Endothelial cell of umbilical vein (primary cell): ENCODE measurements at regions not wholly inside any gene's neighbourhood (a gene's known extent, or its start where the extent isn't known, plus 50 kb on each side); places are given as distances from the start of the nearest gene placed in this dataset.

Experiments used
- BruUV-seq: library from RNA; stranded (reverse); fragments of 400-500 nt; replicated peaks from 2 replicates; lab custom pipeline; 2021; lab: Mats Ljungman, UMichigan
- CTCF ChIA-PET: fragments of 300-600, 350-600 bp; sonication (Branson Sonifier 250); formaldehyde crosslinking; loops from one replicate; lab custom pipeline; 2021; ENCODE audit warnings: antibody characterized with exemption, inconsistent platforms; lab: Charles Lee
- POLR2A ChIA-PET: fragments of 300-600, 350-600 bp; sonication (Branson Sonifier 250); formaldehyde crosslinking; loops from one replicate; lab custom pipeline; 2021; ENCODE audit warnings: antibody characterized with exemption, inconsistent platforms; lab: Charles Lee
- DNase-seq: peaks from one replicate; pipeline ENCODE4 v3.0.0-alpha.2; 2011; ENCODE audit warnings: low read depth, low spot score
- FAIRE-seq: peaks from 2 replicates; lab custom pipeline; 2011; peaks lifted over from hg19 to GRCh38; lab: Jason Lieb, UNC
- H2AFZ ChIP-seq: 2 replicates; pipeline ENCODE4 v1.6.0; 2012; ENCODE audit warnings: low read depth, low read length, control low read depth, inconsistent platforms
- H3K27ac ChIP-seq: 2 replicates; pipeline ENCODE4 v1.5.1; 2011; ENCODE audit warnings: low read depth, mild to moderate bottlenecking, control low read depth, low read length, moderate library complexity; ENCODE audit not compliant: insufficient read depth
- H3K27me3 ChIP-seq, 2 experiments: 2 replicates each; pipeline versions ENCODE4 v1.6.0 to v1.6.1; 2011; ENCODE audit warnings: low read length in 2 of 2, mixed read lengths in 1 of 2; ENCODE audit not compliant: control insufficient read depth in 2 of 2, insufficient read depth in 2 of 2
- H3K36me3 ChIP-seq, 2 experiments: 2 replicates in 1 of 2; 3 replicates in 1 of 2; pipeline ENCODE4 v1.5.1; 2011; ENCODE audit warnings: low read length in 2 of 2, mild to moderate bottlenecking in 1 of 2, moderate library complexity in 1 of 2; ENCODE audit not compliant: control insufficient read depth in 2 of 2, insufficient read depth in 2 of 2; ENCODE audit errors: extremely low read depth in 1 of 2
- H3K4me1 ChIP-seq: 3 replicates; pipeline ENCODE4 v1.5.1; 2011; ENCODE audit warnings: mild to moderate bottlenecking, low read length; ENCODE audit not compliant: control insufficient read depth, insufficient read depth; ENCODE audit errors: extremely low read depth
- H3K4me2 ChIP-seq: 2 replicates; pipeline ENCODE4 v1.6.1; 2011; ENCODE audit warnings: low read length, control low read depth, mixed read lengths; ENCODE audit not compliant: insufficient read depth
- H3K4me3 ChIP-seq, 3 experiments: fragments of 200-600 bp in 1 of 3; sonication (generic), shearing (Covaris generic) in 1 of 3; replicated peaks in 1 of 3; 2 replicates each; pipeline ENCODE4 v1.5.1; 2011 to 2016; ENCODE audit warnings: control low read depth in 3 of 3, low read length in 3 of 3, mild to moderate bottlenecking in 2 of 3, inconsistent platforms in 1 of 3, low read depth in 1 of 3, moderate library complexity in 1 of 3; ENCODE audit not compliant: insufficient read depth in 1 of 3
- H3K79me2 ChIP-seq: 2 replicates; pipeline ENCODE4 v1.6.0; 2012; ENCODE audit warnings: low read length, inconsistent platforms; ENCODE audit not compliant: control insufficient read depth, insufficient read depth
- H3K9ac ChIP-seq: replicated peaks from 2 replicates; pipeline ENCODE3; 2011; ENCODE audit warnings: low read length, control low read depth; ENCODE audit not compliant: insufficient read depth; ENCODE audit errors: extremely low read depth
- H3K9me1 ChIP-seq: replicated peaks from 3 replicates; pipeline ENCODE4 v1.6.0; 2011; ENCODE audit warnings: mild to moderate bottlenecking, low read length; ENCODE audit not compliant: control insufficient read depth, insufficient read depth; ENCODE audit errors: extremely low read depth
- H3K9me3 ChIP-seq: replicated peaks from 2 replicates; pipeline ENCODE4 v1.5.1; 2012; ENCODE audit warnings: low read length, inconsistent platforms; ENCODE audit not compliant: control insufficient read depth, insufficient read depth
- H4K20me1 ChIP-seq: replicated peaks from 2 replicates; pipeline ENCODE3; 2011; ENCODE audit warnings: mild to moderate bottlenecking, low read length; ENCODE audit not compliant: control insufficient read depth, insufficient read depth; ENCODE audit errors: extremely low read depth
- CTCF ChIP-seq, 2 donors: IDR thresholded peaks; 1 replicate in 1 of 2; 2 replicates in 1 of 2; pipeline ENCODE4 v1.5.1; 2011; ENCODE audit warnings: low read length in 2 of 2, mild to moderate bottlenecking in 2 of 2, moderate library complexity in 2 of 2, control low read depth in 1 of 2, inconsistent platforms in 1 of 2, low read depth in 1 of 2; ENCODE audit not compliant: insufficient read depth in 1 of 2; ENCODE audit errors: extremely low read depth in 1 of 2
- EZH2 ChIP-seq: IDR thresholded peaks from 2 replicates; pipeline ENCODE4 v1.6.1; 2012; ENCODE audit warnings: borderline replicate concordance, low read depth, mild to moderate bottlenecking, moderate library complexity, low read length, inconsistent platforms; ENCODE audit not compliant: severe bottlenecking
- FOS ChIP-seq: IDR thresholded peaks from 2 replicates; pipeline ENCODE4 v1.6.1; 2011; ENCODE audit warnings: mild to moderate bottlenecking, low read length, moderate library complexity, borderline replicate concordance; ENCODE audit not compliant: insufficient read depth
- GATA2 ChIP-seq: IDR thresholded peaks from 2 replicates; pipeline ENCODE4 v1.7.0; 2011; ENCODE audit warnings: low read depth, mild to moderate bottlenecking, moderate library complexity, mixed read lengths, low read length; ENCODE audit not compliant: insufficient read length, insufficient read depth
- MYC ChIP-seq: IDR thresholded peaks from one replicate; pipeline ENCODE4 v1.6.1; 2011; ENCODE audit warnings: mild to moderate bottlenecking, low read depth, low read length
- POLR2A ChIP-seq: IDR thresholded peaks from 2 replicates; pipeline ENCODE4 v1.6.1; 2012; ENCODE audit warnings: low read depth, mild to moderate bottlenecking, control low read depth, low read length
- POLR2AphosphoS5 ChIP-seq: IDR thresholded peaks from 2 replicates; pipeline ENCODE4 v1.6.1; 2012; ENCODE audit warnings: low read depth, mild to moderate bottlenecking, control low read depth, low read length, moderate library complexity; ENCODE audit not compliant: insufficient read depth
- dilution Hi-C: fragments of 300-500 bp; cut with MboI; formaldehyde crosslinking; loops from one replicate; pipeline ENCODE4 v1.15.0; 2019; ENCODE audit warnings: low sequenced_read_pairs; ENCODE audit not compliant: extremely low pct_ligation_motif_present
- intact Hi-C: fragments of 100-400 bp; cut with micrococcal nuclease; formaldehyde crosslinking; loops from one replicate; pipeline ENCODE4 v1.10.0; 2022
- TF ChIP-seq, protein P1 (sequence below): IDR thresholded peaks from 2 replicates; pipeline ENCODE4 v1.6.1; 2011; ENCODE audit not compliant: insufficient read depth, insufficient read length

GRCh38 chr12:30859226-30859625 lies 67.3 kb upstream of the TSPAN11 start:
- Histone ChIP-seq H3K9me3 (no peaks in the 10 kb centered on the region), H4K20me1 (no peaks in the 10 kb centered on the region), H3K9me1 (no peaks in the 10 kb centered on the region), H3K36me3 (no peaks in the 10 kb centered on the region), H3K27me3 (peaks cover 3 to 12% of the 10 kb centered on the region in 2 experiments), H3K79me2 (no peaks in the 10 kb centered on the region), H3K4me1 (no peaks in the 10 kb centered on the region), H3K27ac (no peak overlapping the region), H2AFZ (no peak overlapping the region), H3K4me2 (no peak overlapping the region), H3K9ac (no peak overlapping the region), H3K4me3 (no peak overlapping the region)
- DNase-seq (no peak), FAIRE-seq (no peak)
- POLR2A ChIA-PET, result no interaction called here
- CTCF ChIA-PET, result interaction anchor here (1.2 to 1.4 kb wide), 3 partner anchors 8 to 412 kb away, joined by 3 to 5 read pairs (median 4); no protein-coding TSS in a partner anchor
- intact Hi-C loops (no loop called here), dilution Hi-C loops (no loop called here)
- no TSS peak for BruUV-seq
- TF ChIP-seq POLR2A (no peak), FOS (no peak)
- TF ChIP-seq, protein P1, sequence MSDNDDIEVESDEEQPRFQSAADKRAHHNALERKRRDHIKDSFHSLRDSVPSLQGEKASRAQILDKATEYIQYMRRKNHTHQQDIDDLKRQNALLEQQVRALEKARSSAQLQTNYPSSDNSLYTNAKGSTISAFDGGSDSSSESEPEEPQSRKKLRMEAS, result no peak

DNA sequence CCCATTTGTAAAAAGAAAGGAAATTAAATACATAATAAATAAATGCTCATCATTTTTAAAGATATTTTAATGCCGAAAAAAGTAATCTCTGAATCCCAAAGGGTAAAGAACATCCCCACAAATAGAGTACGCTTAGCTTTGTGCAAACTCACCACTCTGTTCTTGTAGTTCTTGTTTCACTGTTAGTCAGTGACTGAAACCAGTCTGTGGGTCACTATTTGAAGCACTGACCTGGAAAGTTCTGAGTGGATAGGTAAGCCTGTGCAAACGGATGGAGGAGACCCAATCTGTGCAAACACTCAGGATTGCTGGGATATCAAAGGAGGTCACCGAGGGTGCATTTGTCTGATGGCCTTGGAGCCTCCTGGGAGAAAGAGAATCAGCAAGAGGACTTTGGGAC lies 68.1 kb upstream of the TSPAN11 start:
- POLR2A ChIA-PET, result no interaction called here
- intact Hi-C loops, result no loop called here
- TF ChIP-seq FOS (no peak), GATA2 (no peak), POLR2A (no peak), CTCF (IDR thresholded peaks at IDR 0.05; ENCODE audit: extremely low read depth in 1 of 2, insufficient read depth in 1 of 2, low read depth in 1 of 2, low read length in 2 of 2) (no peak), POLR2AphosphoS5 (no peak), EZH2 (no peak), MYC (no peak)

More for the DNA sequence above, 68.1 kb upstream of the TSPAN11 start:
- no peaks in the 10 kb centered on the region for H3K36me3 ChIP-seq
- BruUV-seq, result no TSS peak
- DNase-seq (no peak), FAIRE-seq (no peak)
- no peaks in the 10 kb centered on the region for H3K79me2 ChIP-seq
- no peaks in the 10 kb centered on the region for H3K9me1 ChIP-seq
- no peak overlapping the region for H3K27ac ChIP-seq
- no peaks in the 10 kb centered on the region for H3K4me1 ChIP-seq
- H3K9me3 ChIP-seq, result no peaks in the 10 kb centered on the region
- H3K4me2 ChIP-seq, result no peak overlapping the region
- dilution Hi-C loops, result no loop called here
- CTCF ChIA-PET, result no interaction called here
- H3K9ac ChIP-seq, result no peak overlapping the region
- H3K27me3 ChIP-seq, result peaks cover 3 to 9% of the 10 kb centered on the region in 2 experiments
- H2AFZ ChIP-seq, result no peak overlapping the region
- H4K20me1 ChIP-seq, result no peaks in the 10 kb centered on the region
- H3K4me3 ChIP-seq, result no peak overlapping the region
